Stimulated activated CD8-positive, alpha-beta memory T cell treated with anti-CD3 and anti-CD28 coated beads, Interleukin-15, amount 100 ng/mL, for 1 hour (primary cell): ENCODE measurements at regions not wholly inside any gene's neighbourhood (a gene's known extent, or its start where the extent isn't known, plus 50 kb on each side); places are given as distances from the start of the nearest gene placed in this dataset.

Source experiments
- DNase-seq: peaks from one replicate; pipeline ENCODE4 v3.0.0-alpha.2; 2020; ENCODE audit warnings: low read depth

DNA sequence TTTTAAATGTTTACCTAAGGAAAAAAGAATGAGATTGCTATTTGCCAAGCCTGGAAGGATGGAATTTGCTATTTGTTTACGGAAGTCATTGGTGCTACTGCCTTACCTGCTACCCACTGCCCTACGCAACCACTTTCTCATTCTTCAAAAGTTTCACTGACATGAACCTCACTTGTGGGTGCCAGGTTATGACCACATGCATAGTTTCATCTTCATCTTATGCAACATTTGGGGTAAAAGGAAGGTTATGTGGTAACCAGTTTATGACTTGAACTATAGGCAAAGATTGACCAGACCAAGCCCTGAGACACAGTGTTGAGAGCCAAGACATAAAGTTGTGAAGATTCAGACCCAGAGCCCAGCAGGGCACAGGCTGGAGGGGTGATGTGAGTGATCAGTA is 142.5 kb downstream of the LACC1 start:
- no peak for DNase-seq

DNA sequence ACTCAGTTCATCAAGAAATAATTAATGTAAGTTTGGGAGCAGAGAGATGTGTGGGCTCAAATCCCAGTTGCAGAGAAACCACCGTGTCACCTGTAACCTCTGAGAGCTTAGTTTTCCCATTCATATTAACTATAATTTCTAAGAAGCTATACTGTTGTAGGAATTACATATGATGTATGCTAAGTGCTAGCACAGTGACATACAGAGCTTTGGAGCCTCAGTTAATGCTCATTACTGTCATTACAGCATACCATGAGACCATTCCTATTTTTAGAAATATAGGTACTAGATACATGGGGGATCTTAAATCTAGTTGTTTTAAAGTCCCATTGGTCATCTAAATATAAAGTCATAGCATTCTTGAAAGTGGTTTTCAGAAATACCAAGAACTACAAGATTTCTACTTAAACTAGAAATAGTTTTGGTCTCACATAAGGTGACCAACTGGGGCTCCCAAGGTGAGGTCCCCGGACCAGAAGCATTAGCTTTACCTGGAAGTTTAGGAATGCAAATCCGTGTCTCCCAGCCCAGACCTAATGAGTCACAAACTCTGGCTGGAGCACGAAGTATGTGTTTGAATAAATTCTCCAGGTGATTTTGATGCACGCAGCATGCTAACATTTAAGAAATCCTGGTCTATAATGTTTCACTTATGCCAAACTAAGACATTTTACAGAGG is 144.6 kb downstream of the LACC1 start:
- no peak for DNase-seq

DNA sequence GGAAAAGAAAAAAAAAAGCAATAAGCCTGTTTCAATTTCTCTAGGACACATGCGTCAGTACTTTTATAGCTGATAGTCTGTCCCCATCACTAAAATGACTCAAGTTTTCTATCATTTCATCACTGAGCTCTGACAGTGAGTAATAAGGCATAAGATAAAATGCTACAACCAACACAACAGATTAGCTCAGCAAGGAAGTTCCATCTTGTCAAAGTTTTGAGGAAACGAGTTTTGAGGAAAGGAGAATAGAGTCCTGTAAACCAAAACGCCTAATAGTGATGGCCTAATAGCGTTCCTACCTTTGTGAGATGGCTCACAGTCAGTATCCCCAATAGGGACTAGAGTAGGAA is 145.1 kb downstream of the LACC1 start:
- DNase-seq = no peak

DNA sequence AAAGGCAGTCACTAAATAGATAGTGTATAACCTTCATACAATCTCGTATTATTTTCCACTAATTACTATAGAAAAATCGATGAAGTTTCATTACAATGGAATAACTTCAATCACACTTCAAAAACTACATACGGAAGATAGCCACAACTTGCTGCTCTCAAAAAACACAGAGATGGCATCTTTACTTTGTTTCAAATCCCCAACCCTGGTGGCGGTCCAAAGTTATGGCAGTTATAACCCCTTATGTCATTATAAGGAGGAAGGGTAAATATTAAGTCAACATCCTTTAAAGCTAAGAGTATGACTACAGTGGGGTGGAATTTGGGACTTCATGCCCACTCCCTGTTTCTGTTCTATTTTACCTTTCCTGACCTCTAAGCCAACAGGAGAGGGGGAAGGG is 146.5 kb downstream of the LACC1 start:
- DNase-seq = no peak

DNA sequence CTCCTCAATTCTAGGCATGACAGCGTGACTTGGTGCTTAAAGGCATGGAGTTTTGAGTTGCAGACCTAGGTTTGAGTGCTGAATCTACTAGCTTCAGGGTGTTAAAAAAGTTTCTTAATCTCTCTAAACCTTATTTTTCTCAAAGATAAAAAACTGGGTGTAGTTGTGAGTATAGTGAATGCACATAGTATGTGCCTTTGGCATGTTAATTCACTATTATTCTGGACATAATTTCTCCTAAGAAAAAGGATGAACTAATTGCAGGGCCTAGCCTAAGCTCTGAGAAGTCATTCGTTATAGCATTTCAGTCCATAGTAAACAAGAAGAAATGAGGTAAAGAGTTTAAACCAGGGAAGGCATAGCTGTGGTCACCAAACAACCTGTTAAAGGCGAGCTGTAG is 149.0 kb downstream of the LACC1 start:
- DNase-seq = no peak

DNA sequence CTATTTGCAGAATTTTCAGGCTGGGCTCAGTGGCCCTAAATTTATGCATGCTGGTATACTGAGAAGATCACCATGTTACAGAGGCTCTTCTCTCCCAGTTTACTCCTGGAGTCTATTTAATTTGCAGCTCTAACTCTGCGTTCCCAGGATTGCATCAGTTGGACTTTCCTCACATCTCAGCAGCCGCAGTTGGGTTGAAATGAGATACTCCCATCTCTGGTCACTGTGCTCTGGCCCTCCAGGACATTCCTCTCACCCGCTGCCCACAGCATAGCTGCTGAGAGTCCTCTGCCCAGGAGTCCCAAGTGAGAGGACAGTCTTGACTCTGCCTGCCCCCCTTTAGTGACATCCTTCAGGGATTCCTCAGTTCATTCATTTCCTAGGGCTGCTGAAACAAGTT is 150.9 kb downstream of the LACC1 start:
- DNase-seq = no peak

DNA sequence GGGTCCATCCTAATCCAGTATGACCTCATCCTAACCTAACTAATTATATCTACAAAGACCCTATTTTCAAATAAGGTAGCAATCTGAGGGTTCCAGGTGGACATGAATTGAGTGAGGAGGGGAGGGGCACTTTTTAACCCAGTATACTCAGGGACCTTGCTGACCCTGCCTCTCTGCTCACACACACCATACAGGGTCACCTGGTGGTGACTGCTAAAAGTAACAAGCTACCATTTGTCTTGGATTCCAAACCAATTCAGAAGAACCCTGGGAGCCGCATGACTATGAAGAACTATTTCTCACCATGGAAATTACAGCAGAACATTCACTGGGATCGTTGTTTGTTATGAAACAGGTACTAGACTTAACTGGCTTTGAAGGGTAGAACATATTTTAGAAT is 151.9 kb downstream of the LACC1 start:
- DNase-seq = no peak

DNA sequence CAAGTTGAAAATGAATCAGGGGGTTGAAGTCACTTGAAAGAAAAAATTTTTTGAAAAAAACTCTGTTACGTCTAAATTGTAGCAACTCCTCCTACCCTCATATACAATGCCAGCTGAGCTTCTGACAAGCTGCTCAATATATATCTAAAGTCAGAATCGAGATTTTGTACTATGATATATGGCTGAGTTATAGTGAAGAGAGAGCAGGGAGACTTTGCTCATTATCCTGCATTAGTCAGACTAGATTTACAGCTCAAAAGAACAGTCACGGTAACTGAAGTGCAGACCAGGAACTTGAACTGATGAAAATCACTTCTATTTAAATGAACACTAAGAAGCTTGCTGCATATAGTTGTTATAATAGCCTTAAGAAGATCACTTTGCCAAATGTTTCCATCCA is 153.1 kb downstream of the LACC1 start:
- DNase-seq = no peak

DNA sequence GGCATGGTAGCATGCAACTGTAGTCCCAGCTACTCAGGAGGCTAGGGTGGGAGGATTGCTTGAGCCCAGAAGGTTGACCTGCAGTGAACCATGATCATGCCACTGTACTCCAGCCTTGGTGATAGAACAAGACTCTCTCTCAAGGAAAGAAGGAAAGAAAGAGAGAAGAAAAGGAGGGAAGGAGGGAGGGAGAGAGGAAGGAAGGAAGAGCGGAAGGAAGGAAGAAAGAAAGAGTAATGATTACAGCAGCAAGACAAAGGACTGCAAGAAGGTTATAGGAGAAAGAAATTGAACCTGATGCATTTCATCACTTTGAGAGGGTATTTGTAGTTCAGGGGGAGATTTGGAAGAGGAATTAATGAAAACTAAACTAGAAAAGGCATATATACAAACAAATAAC is 155.7 kb downstream of the LACC1 start:
- DNase-seq = no peak

DNA sequence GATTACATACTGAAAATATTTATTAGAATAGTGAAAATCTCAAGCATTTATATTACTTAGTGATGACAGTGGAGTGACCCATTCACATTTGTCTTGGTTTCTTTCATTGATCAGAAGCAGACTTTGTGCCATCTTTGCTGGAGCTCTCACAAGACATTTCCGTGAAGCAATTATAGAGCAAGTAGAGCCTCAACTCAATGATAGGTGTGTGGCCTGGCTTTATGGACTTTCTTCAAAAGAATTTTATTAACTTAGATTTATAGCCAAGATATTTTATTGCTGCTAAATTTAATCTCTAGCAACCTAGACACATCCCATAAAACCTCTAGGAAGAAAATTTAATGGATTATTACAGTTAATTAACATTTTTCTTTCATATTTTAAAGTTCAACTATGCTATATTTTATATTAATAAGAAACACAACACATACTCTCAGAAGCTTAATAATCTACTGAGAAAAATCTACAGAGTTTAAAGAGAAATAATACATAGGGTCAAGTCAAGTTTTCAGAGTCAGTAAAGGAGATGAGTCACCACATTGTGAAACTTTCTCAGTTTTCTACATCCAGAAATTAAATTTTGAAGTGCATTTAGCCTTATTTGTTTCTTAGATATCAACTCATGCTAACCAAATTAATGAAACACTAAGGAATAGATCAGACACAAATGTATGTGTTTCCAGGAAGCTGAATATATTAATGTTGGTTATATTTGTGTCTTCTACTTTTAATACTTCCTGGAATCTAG is 160.5 kb downstream of the LACC1 start:
- no peak for DNase-seq

DNA sequence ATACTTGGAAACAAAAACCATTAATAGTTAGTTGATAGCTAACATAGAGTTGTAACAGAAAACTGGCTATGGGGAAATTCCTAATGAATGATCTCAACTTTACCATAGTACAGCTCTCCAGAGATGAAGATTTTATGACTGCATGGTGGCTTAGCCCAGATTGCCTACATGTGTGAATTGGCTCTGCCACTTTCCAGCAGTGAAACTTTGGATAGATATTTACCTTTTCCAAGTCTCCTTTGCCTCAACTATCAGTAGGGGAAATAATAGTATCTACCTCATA is 161.1 kb downstream of the LACC1 start:
- no peak for DNase-seq

DNA sequence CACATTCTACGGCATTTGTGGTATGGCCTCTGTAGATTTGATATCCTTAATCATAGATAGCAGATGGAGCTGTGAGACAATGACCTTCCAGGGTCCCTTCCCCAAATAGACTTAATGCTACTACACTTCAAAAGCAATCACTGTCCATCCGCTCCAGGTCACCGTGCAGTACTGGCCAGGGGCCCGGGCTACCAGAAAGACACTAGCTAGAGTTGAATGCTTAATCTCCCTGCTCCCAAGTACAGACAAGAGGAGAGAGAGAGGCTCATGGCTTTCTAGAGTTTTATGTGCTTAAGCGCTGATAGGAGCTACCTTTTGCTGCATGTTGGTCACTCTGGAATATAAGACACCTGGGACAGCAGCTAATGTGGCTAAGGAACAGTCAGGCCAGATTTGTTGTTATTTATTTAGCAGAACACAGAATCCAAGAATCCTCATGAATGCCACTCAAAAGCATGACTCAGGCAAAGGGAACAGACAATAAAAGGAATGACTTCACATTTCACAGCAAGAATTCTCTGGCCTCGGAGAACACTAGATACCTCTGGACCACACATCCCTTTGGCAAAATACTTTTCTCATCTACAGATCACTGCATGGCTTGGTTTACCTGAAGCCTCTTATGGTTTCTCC is 165.0 kb downstream of the LACC1 start:
- no peak for DNase-seq

DNA sequence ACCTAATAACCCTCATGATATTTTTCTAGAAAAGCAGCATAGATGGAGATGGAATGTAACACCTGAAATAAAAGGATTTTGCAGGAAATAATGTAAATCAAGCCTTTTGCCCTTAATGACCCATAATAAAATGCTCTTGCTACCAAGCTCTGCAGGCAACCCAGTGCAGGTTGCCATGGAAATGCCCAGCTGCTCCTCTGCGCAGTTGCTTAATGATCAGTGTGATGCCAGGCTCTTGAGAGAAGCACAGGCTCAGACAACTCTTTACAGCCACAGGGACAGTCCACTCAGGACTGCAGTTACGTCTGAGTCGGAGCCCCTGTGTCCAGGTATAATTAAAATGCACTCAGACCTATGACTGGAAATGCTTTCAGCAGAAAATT is 165.5 kb downstream of the LACC1 start:
- no peak for DNase-seq

DNA sequence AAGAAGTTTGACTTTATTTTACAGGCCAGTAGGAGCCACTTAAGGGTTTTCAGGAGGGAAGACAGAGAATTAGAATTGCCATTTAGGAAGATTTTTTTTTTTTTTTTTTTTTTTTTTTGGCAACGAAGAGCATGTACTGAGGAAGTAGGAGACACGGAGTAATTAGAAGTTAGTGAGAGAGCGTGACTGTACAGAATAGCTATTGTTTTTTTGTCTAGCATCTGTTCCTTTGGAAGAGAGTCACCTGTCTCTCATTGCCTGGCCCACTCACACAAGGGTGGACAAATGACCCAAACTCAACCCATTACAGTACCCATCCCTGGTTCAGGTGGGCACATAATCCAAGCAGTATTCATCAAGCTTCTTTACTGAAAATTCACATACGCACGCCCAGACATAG is 166.7 kb downstream of the LACC1 start:
- DNase-seq = no peak

DNA sequence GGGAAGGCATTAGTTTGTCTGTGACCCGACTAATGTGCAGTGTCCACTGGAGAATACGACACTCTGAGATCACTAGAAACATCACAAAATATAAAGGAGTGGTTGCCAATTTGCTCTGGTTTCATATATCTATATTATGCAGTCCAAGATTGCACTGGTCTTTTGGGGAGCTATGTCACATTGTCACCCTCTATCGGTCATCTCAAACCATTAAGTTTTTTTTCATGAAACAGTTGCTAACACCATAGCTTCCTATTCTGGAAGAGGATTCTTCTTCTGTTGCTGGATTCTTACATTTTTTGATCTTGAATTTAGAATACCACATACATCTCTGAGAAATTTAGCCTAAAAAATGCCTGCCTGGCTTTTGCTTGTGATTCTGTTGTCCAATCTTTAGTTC is 168.6 kb downstream of the LACC1 start:
- DNase-seq = no peak

DNA sequence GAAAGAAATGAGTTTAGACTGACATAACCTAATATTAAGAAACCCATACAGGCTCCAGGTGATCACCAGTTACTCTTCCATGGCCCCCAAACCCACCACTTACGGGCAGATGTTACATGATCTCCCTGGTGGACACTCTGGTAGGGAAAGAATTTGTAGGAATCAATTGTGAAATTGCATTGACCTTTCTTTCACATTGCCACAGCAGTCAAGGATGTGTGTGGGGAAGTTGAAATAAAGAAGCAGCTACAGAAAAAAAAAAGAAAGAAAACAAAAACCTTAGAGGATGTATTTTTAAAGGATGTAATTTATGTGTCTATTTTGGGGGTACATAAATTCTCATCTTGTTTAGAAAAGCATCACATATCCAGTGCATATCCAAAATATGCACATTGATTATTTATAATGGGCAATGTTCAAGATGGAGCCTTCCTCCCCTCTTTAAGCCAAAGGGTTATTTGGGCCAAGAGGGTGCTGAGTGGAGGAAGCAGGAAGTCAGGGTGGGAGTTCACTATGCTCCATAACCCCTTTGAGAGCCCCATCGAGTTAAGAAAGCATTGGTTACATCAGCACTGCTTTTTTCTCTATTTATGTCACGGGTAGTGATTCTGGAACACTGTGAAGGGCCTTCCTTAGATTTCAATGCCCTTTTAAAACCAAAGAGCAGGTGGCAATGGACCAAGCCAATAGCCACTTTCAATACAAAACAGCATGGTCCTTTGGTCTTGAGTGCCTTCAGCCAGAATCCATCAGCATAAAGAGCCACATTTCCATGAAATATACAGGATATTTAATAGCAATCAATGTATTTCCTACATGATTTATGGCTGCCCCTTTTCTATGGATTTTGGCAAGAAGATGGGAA is 169.6 kb downstream of the LACC1 start:
- DNase-seq = no peak

DNA sequence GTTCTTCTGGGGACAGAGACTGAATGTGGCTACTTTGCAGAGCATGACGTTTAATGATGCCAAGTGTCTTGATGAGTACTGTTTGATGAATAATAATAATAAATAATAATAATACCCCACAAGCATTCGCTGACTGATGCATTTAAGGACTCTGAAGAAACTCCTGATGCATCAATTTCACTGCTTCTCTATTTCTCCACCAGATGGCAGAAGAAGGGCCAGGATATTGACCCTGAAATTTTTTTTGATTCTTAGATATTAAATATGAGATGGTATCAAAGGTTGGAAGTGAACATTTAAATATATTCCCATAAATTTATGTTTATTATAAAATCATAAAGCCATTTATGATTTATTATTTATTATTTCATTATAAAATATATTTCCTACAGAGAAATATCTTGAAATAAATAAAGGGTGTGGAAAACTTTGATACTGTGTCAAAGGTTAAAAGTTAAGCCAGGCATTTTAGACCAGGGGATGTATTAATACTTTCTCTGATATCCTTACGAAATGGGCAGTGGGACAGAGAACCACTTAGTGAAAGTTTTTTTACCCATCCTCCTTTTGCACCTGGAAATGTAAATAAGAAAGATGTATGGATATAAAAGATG is 170.9 kb downstream of the LACC1 start:
- no peak for DNase-seq

DNA sequence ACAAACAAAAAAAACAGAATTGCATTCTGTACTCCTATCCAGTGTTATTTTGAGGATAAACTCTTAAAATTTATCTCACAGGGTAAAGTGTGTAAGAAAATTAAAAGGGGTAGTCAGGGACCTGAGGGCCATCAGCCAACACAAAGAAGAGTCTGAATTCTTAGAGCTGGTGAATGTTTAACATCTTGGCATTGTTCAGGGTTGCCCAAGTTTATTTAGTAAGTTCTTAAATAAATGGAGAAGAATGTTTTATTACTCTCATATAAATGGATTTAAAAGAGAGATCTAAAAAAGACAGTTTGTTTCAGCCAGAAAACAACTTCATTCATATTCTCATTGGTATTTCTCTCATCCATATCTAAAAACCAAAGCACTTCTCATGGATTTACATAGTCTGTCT is 171.7 kb downstream of the LACC1 start:
- no peak for DNase-seq

DNA sequence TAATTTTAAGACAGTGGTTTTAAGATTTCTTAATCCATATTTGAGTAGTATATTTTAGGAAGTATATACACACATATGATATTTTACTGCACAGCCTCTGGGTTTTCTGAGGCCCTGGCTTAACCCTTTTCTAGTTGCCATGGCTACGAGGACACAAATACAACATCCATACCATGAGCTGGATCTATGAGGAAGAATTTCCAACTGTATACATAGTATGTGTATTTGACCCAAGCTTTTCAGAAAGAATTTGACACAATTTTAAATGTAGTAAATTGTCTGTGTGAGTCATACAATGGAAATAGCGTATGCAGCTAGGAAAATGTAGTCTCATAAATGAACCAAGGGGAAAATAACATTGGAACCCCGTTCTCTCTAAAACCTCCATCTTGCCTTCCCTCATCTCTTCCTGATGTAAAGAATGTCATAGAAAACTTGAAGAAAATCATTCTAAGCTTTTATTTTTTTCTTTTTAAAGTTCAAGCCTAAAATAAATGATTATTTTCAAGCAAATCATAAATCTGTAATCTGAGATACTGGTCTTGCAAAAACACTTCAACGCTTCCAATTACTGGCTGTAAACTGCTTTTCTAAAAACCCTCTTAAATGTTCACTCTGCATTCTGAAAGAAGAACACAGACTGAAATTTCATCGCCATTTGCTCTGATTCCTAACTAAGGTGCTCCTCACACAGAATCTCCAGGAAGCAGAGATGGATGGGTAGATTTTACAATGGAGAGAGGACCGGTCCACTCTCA is 172.4 kb downstream of the LACC1 start:
- no peak for DNase-seq

DNA sequence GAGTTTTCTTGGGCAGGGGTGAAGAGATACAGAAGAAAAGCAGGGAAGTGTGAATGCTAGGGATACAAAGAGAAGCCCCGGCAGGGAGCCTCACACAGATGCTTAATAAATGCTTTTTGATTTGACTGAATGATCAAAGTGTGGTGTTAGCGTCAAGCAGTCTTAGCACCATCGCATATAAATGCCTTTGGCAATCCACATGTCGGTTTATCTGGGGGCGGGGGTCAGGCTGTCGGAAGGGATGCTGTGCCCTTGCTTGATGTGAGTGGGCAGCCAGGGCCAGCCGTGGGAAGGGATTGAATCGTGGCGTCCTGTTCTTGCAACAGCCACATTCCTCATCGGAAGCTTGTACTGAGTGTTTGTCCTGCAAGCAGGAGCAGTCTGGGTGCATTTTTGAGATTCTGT is 173.1 kb downstream of the LACC1 start:
- DNase-seq = no peak

DNA sequence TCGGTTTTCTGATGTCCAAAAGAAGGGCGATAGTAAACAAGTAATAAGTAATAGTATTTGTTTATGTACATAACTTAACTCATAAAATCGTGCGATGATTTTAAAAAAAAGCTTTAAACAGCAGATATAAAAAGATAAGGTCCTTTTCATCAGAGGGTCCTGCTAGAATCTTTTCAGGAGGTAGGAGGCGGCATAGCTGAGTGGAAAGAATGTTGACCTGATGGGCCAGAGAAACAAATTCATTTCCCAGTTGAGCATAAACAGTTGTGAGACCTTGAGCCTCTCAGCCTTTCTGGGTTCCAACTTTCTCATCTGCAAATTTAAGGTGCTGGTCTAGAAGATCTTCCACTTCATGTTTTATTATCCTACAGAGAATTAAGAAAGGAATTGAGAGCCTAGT is 173.5 kb downstream of the LACC1 start:
- no peak for DNase-seq

DNA sequence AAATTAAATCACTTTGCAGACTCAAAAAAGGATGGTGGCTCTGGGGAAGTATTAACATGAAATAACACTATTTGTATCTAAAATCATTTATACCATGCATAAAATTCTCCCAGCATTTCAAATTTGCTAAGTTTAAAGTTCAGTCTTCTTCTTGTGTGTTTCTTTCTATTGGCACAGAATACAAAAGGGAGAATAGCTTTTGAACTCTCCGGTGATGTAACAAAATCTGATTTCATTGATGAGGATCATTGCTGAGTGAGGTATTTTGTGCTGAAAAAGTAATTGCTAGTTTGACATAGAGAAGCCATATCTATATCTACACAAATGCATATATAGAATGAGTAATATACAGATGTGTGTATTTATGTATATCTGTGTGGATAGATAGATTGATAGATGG is 174.8 kb downstream of the LACC1 start:
- no peak for DNase-seq
